H1 (cell line): ENCODE measurements at regions not wholly inside any gene's neighbourhood (a gene's known extent, or its start where the extent isn't known, plus 50 kb on each side); places are given as distances from the start of the nearest gene placed in this dataset.

Source experiments
- CTCF ChIA-PET: fragments of 300-600 bp; sonication (Branson Sonifier 250); formaldehyde crosslinking; loops from one replicate; lab custom pipeline; 2021; ENCODE audit not compliant: partially characterized antibody; lab: Charles Lee
- POLR2A ChIA-PET: fragments of 300-600 bp; sonication (Branson Sonifier 250); formaldehyde crosslinking; loops from one replicate; lab custom pipeline; 2021; ENCODE audit warnings: inconsistent platforms; ENCODE audit not compliant: partially characterized antibody; lab: Charles Lee
- DNase-seq, 2 experiments: peaks; one replicate each; pipeline versions ENCODE4 v3.0.0 to v3.0.0-alpha.2; 2010 to 2022; ENCODE audit warnings: low spot score in 2 of 2, low read depth in 1 of 2, mixed read lengths in 1 of 2
- FAIRE-seq: peaks from 2 replicates; lab custom pipeline; 2011; peaks lifted over from hg19 to GRCh38; lab: Jason Lieb, UNC
- H2AFZ ChIP-seq: 2 replicates; pipeline ENCODE4 v1.8.1; 2012; ENCODE audit warnings: low read length, inconsistent platforms
- H2AK5ac ChIP-seq: 2 replicates; pipeline ENCODE4 v1.6.1; 2013; ENCODE audit warnings: low read depth, low read length
- H2BK120ac ChIP-seq: replicated peaks from 2 replicates; pipeline ENCODE3; 2013; ENCODE audit warnings: low read depth, low read length, inconsistent platforms
- H2BK12ac ChIP-seq: 2 replicates; pipeline ENCODE4 v1.6.1; 2013; ENCODE audit warnings: low read depth, low read length
- H2BK15ac ChIP-seq: 2 replicates; pipeline ENCODE4 v1.6.1; 2013; ENCODE audit warnings: low read length
- H2BK20ac ChIP-seq: 2 replicates; pipeline ENCODE4 v1.6.1; 2013; ENCODE audit warnings: low read length
- H2BK5ac ChIP-seq: 2 replicates; pipeline ENCODE4 v1.6.1; 2013; ENCODE audit warnings: low read depth, low read length
- H3K14ac ChIP-seq: 2 replicates; pipeline ENCODE4 v1.6.1; 2013; ENCODE audit warnings: inconsistent platforms; ENCODE audit not compliant: insufficient read length
- H3K18ac ChIP-seq: 2 replicates; pipeline ENCODE4 v1.6.1; 2013; ENCODE audit warnings: low read length; ENCODE audit errors: extremely low read depth
- H3K23ac ChIP-seq: 2 replicates; pipeline ENCODE4 v1.6.1; 2013; ENCODE audit warnings: inconsistent platforms; ENCODE audit not compliant: insufficient read length
- H3K23me2 ChIP-seq: 2 replicates; pipeline ENCODE4 v1.6.1; 2013; ENCODE audit warnings: low read depth, low read length
- H3K27ac ChIP-seq: 2 replicates; pipeline ENCODE4 v1.6.1; 2011; ENCODE audit warnings: low read depth, low read length, inconsistent platforms
- H3K27me3 ChIP-seq, 4 experiments: replicated peaks in 1 of 4; 1 replicate in 1 of 4; 2 replicates in 3 of 4; pipeline versions ENCODE4 v1.6.1 to v1.8.1; 2011 to 2013; ENCODE audit warnings: low read length in 3 of 4, mild to moderate bottlenecking in 3 of 4, inconsistent platforms in 2 of 4, mixed read lengths in 2 of 4, moderate library complexity in 1 of 4; ENCODE audit not compliant: control insufficient read depth in 3 of 4, insufficient read depth in 3 of 4; ENCODE audit errors: extremely low read depth in 1 of 4
- H3K36me3 ChIP-seq, 4 experiments: 2 replicates each; pipeline versions ENCODE4 v1.6.1 to v1.8.1; 2011 to 2013; ENCODE audit warnings: mild to moderate bottlenecking in 4 of 4, low read length in 3 of 4, moderate library complexity in 2 of 4, control low read depth in 1 of 4, inconsistent platforms in 1 of 4; ENCODE audit not compliant: insufficient read depth in 4 of 4, control insufficient read depth in 2 of 4
- H3K4ac ChIP-seq: replicated peaks from 2 replicates; pipeline ENCODE3; 2013; ENCODE audit warnings: low read length, low read depth, mixed read lengths, inconsistent platforms; ENCODE audit not compliant: insufficient read length
- H3K4me1 ChIP-seq, 4 experiments: replicated peaks in 1 of 4; 1 replicate in 1 of 4; 2 replicates in 3 of 4; pipeline versions ENCODE4 v1.6.1 to v1.8.1; 2011 to 2013; ENCODE audit warnings: low read length in 3 of 4, inconsistent platforms in 2 of 4, mixed read lengths in 1 of 4; ENCODE audit not compliant: insufficient read depth in 4 of 4, control insufficient read depth in 3 of 4
- H3K4me2 ChIP-seq, 2 experiments: 2 replicates each; pipeline versions ENCODE4 v1.6.1 to v1.8.1; 2011 to 2013; ENCODE audit warnings: low read depth in 2 of 2, low read length in 2 of 2, control low read depth in 1 of 2, inconsistent platforms in 1 of 2, mild to moderate bottlenecking in 1 of 2; ENCODE audit not compliant: insufficient read depth in 1 of 2
- H3K4me3 ChIP-seq, 4 experiments: fragments of 200-600, 300-600 bp in 1 of 4; sonication (generic), shearing (Covaris generic), sonication (Bioruptor Twin) in 1 of 4; 2 replicates each; pipeline versions ENCODE4 v1.5.1 to v1.8.1; 2011 to 2016; ENCODE audit warnings: low read length in 4 of 4, low read depth in 3 of 4, control low read depth in 2 of 4, inconsistent platforms in 2 of 4, mild to moderate bottlenecking in 2 of 4, mixed read lengths in 1 of 4, moderate library complexity in 1 of 4; ENCODE audit not compliant: insufficient read depth in 2 of 4; ENCODE audit errors: extremely low read depth in 1 of 4
- H3K56ac ChIP-seq: replicated peaks from 2 replicates; pipeline ENCODE3; 2013; ENCODE audit warnings: low read depth, mild to moderate bottlenecking, mixed read lengths, low read length, inconsistent platforms; ENCODE audit not compliant: insufficient read length
- H3K79me1 ChIP-seq: 2 replicates; pipeline ENCODE4 v1.6.1; 2013; ENCODE audit warnings: low read depth, low read length, control low read depth
- H3K79me2 ChIP-seq, 2 experiments: 2 replicates each; pipeline versions ENCODE4 v1.6.1 to v1.8.1; 2012 to 2013; ENCODE audit warnings: low read length in 2 of 2, mild to moderate bottlenecking in 2 of 2, inconsistent platforms in 1 of 2; ENCODE audit not compliant: insufficient read depth in 2 of 2, control insufficient read depth in 1 of 2
- H3K9ac ChIP-seq, 4 experiments: replicated peaks in 1 of 4; 1 replicate in 1 of 4; 2 replicates in 3 of 4; pipeline versions ENCODE4 v1.6.1 to v1.8.1; 2011 to 2013; ENCODE audit warnings: low read depth in 3 of 4, low read length in 3 of 4, control low read depth in 2 of 4, mild to moderate bottlenecking in 2 of 4, moderate library complexity in 2 of 4, inconsistent platforms in 1 of 4; ENCODE audit errors: extremely low read depth in 1 of 4
- H3K9me3 ChIP-seq, 2 experiments: 2 replicates each; pipeline versions ENCODE4 v1.6.1 to v1.8.1; 2012 to 2013; ENCODE audit warnings: mild to moderate bottlenecking in 2 of 2, moderate library complexity in 2 of 2, control low read depth in 1 of 2, inconsistent platforms in 1 of 2, low read depth in 1 of 2, low read length in 1 of 2, mixed read lengths in 1 of 2; ENCODE audit not compliant: insufficient read depth in 2 of 2
- H4K20me1 ChIP-seq, 2 experiments: replicated peaks in 1 of 2; 2 replicates each; pipeline versions ENCODE3 to v1.8.1; 2011 to 2013; ENCODE audit warnings: inconsistent platforms in 2 of 2, low read length in 2 of 2, mild to moderate bottlenecking in 1 of 2; ENCODE audit not compliant: insufficient read depth in 2 of 2, control insufficient read depth in 1 of 2
- H4K5ac ChIP-seq: 2 replicates; pipeline ENCODE4 v1.6.1; 2013; ENCODE audit warnings: low read length, low read depth, mixed read lengths, inconsistent platforms; ENCODE audit not compliant: insufficient read length
- H4K8ac ChIP-seq: 2 replicates; pipeline ENCODE4 v1.8.0; 2013; ENCODE audit warnings: mild to moderate bottlenecking, moderate library complexity, low read length, inconsistent platforms; ENCODE audit not compliant: insufficient read depth; ENCODE audit errors: extremely low read depth
- H4K91ac ChIP-seq: replicated peaks from 2 replicates; pipeline ENCODE3; 2013; ENCODE audit warnings: low read length, mixed read lengths, inconsistent platforms; ENCODE audit not compliant: insufficient read length
- SUZ12 ChIP-seq: fragments of 200-600 bp; sonication (generic); IDR thresholded peaks from 2 replicates; pipeline ENCODE4 v1.6.1; 2012; ENCODE audit warnings: mild to moderate bottlenecking, inconsistent platforms, low read length, moderate library complexity, mixed read lengths
- TBP ChIP-seq: IDR thresholded peaks from 2 replicates; pipeline ENCODE4 v1.6.1; 2011; ENCODE audit warnings: low read depth, low read length, improper control_type of control experiment

GRCh38 chr1:189369612-189370011, 1108.1 kb downstream of the BRINP3 start:
- no peak for DNase-seq
- Histone ChIP-seq H2BK15ac (no peak overlapping the region), H2AFZ (no peak overlapping the region), H2AK5ac (no peak overlapping the region), H2BK20ac (no peak overlapping the region), H3K79me1 (no peaks in the 10 kb centered on the region), H2BK5ac (no peak overlapping the region), H3K14ac (no peak overlapping the region), H4K8ac (no peak overlapping the region), H3K27ac (no peak overlapping the region), H3K18ac (no peak overlapping the region), H3K4me2 (no peak overlapping the region), H3K23me2 (no peaks in the 10 kb centered on the region), H3K79me2 (no peaks in the 10 kb centered on the region), H3K4ac (no peak overlapping the region), H3K9me3 (no peaks in the 10 kb centered on the region), H4K5ac (no peak overlapping the region), H3K23ac (no peak overlapping the region), H3K9ac (no peak overlapping the region), H3K36me3 (no peaks in the 10 kb centered on the region), H4K20me1 (no peaks in the 10 kb centered on the region), H2BK12ac (no peak overlapping the region), H3K56ac (no peak overlapping the region), H3K27me3 (peaks cover 0 to 1% (median 0%) of the 10 kb centered on the region in 4 experiments; a peak in 1 of 7 replicates), H4K91ac (no peak overlapping the region), H2BK120ac (no peak overlapping the region), H3K4me1 (no peaks in the 10 kb centered on the region), H3K4me3 (no peak overlapping the region)
- ChIA-PET CTCF (no interaction called here), POLR2A (no interaction called here)
- FAIRE-seq, result no peak
- no peak for TF ChIP-seq SUZ12
- no peak for TF ChIP-seq TBP
